MM.1S (cell line): ENCODE measurements at regions not wholly inside any gene's neighbourhood (a gene's known extent, or its start where the extent isn't known, plus 50 kb on each side); places are given as distances from the start of the nearest gene placed in this dataset.

ENCODE experiments used
- DNase-seq: peaks from one replicate; pipeline ENCODE4 v3.0.0-alpha.2; 2015
- H2AFZ ChIP-seq: fragments of 300-600 bp; sonication (generic); 2 replicates; pipeline ENCODE4 v1.6.0; 2016; ENCODE audit warnings: antibody characterized with exemption, low read length
- H3F3A ChIP-seq: fragments of 300-600 bp; sonication (generic); 2 replicates; pipeline ENCODE4 v1.6.1; 2016; ENCODE audit warnings: mild to moderate bottlenecking, antibody characterized with exemption, low read length, moderate library complexity, mixed read lengths; ENCODE audit not compliant: insufficient read depth
- H3K27ac ChIP-seq: fragments of 300-600 bp; sonication (generic); 2 replicates; pipeline ENCODE4 v1.5.1; 2016; ENCODE audit warnings: mild to moderate bottlenecking, low read length
- H3K27me3 ChIP-seq: fragments of 300-600 bp; sonication (generic); replicated peaks from 2 replicates; pipeline ENCODE4 v1.6.0; 2016; ENCODE audit warnings: low read length; ENCODE audit not compliant: insufficient read depth
- H3K36me3 ChIP-seq: fragments of 300-600 bp; sonication (generic); replicated peaks from 2 replicates; pipeline ENCODE4 v1.6.1; 2016; ENCODE audit warnings: mild to moderate bottlenecking, low read length, mixed read lengths; ENCODE audit not compliant: insufficient read depth
- H3K4me1 ChIP-seq: fragments of 300-600 bp; sonication (generic); 2 replicates; pipeline ENCODE4 v1.6.1; 2016; ENCODE audit warnings: low read length, mixed read lengths
- H3K4me2 ChIP-seq: fragments of 300-600 bp; sonication (generic); 2 replicates; pipeline ENCODE4 v1.6.0; 2016; ENCODE audit warnings: low read depth, low read length
- H3K4me3 ChIP-seq: fragments of 300-600 bp; sonication (generic); 2 replicates; pipeline ENCODE4 v1.5.1; 2016; ENCODE audit warnings: low read length, mixed read lengths
- H3K79me2 ChIP-seq: fragments of 300-600 bp; sonication (generic); 2 replicates; pipeline ENCODE4 v1.6.1; 2016; ENCODE audit warnings: mixed run types, low read length, mixed read lengths
- H3K9ac ChIP-seq: fragments of 300-600 bp; sonication (generic); 2 replicates; pipeline ENCODE4 v1.6.1; 2016; ENCODE audit warnings: low read length, mixed read lengths
- H3K9me2 ChIP-seq: fragments of 300-600 bp; sonication (generic); replicated peaks from 2 replicates; pipeline ENCODE4 v1.6.1; 2016; ENCODE audit warnings: mild to moderate bottlenecking, low read length, mixed read lengths; ENCODE audit not compliant: insufficient read depth
- H3K9me3 ChIP-seq: fragments of 300-600 bp; sonication (generic); replicated peaks from 2 replicates; pipeline ENCODE4 v1.6.1; 2016; ENCODE audit warnings: mild to moderate bottlenecking, low read length, mixed read lengths; ENCODE audit not compliant: insufficient read depth
- H4K20me1 ChIP-seq: fragments of 300-600 bp; sonication (generic); 2 replicates; pipeline ENCODE4 v1.6.1; 2016; ENCODE audit warnings: mild to moderate bottlenecking, low read length, moderate library complexity, mixed read lengths; ENCODE audit not compliant: insufficient read depth
- EZH2 ChIP-seq: fragments of 300-600 bp; sonication (generic); optimal IDR thresholded peaks from 2 replicates; pipeline ENCODE3; 2017; ENCODE audit warnings: low read depth, mild to moderate bottlenecking, antibody characterized with exemption, low read length, mixed read lengths
- EZH2phosphoT487 ChIP-seq: fragments of 300-600 bp; sonication (generic); IDR thresholded peaks from 2 replicates; pipeline ENCODE4 v1.6.1; 2018; ENCODE audit warnings: antibody characterized with exemption, low read length
- TF ChIP-seq, protein P1 (sequence below): fragments of 300-600 bp; sonication (generic); IDR thresholded peaks from 2 replicates; pipeline ENCODE4 v1.5.1; 2016; ENCODE audit warnings: antibody characterized with exemption, low read length, mixed read lengths

DNA sequence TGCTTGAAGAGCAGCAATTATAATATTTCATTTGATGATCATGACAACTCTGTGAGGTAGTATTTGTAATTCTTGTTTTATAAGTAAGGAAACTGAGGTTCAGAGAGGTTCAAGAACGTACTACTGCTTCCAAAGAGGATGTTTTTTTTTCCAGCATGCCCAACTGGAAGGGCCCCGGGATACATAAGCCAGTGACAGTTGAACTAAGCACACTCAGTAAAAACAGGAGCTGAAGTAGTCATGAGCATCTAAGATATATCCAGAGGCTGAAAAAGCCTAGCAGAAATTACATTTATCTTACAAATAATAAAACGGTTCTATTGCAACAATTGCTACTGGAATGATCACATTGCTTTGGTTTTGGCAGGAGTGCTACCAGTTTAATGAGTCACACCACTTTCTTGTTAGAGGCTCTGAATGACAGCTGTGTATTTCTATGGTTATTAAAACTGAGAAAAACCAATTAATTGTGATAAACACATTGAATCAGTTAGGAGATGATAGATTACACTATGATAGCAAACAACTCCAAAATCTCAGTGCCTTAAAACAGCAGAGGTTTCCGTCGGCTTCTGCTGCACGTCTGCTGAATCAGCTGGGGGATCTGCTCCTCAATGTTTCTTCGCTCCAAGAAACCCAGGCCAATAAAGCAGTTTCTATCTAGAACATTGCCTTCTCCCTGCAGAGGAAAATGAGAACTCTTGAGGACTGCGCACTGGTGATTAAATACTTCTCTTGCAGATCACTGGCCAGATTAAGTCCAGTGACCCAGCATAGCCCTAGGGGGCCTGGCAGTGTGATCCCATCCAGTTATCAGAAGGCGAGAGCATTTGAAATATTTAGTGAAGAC is 522.7 kb downstream of the PLPP3 start:
- TF ChIP-seq EZH2 (no peak), EZH2phosphoT487 (no peak)
- TF ChIP-seq, protein P1, sequence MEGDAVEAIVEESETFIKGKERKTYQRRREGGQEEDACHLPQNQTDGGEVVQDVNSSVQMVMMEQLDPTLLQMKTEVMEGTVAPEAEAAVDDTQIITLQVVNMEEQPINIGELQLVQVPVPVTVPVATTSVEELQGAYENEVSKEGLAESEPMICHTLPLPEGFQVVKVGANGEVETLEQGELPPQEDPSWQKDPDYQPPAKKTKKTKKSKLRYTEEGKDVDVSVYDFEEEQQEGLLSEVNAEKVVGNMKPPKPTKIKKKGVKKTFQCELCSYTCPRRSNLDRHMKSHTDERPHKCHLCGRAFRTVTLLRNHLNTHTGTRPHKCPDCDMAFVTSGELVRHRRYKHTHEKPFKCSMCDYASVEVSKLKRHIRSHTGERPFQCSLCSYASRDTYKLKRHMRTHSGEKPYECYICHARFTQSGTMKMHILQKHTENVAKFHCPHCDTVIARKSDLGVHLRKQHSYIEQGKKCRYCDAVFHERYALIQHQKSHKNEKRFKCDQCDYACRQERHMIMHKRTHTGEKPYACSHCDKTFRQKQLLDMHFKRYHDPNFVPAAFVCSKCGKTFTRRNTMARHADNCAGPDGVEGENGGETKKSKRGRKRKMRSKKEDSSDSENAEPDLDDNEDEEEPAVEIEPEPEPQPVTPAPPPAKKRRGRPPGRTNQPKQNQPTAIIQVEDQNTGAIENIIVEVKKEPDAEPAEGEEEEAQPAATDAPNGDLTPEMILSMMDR = no peak
- no peaks in the 10 kb centered on the region for H3K79me2 ChIP-seq
- H3K4me2 ChIP-seq = no peak overlapping the region
- H3K4me3 ChIP-seq = no peak overlapping the region
- H3K36me3 ChIP-seq = no peaks in the 10 kb centered on the region
- no peaks in the 10 kb centered on the region; the same call in 1 of the 2 replicates for H3F3A ChIP-seq
- no peaks in the 10 kb centered on the region for H3K4me1 ChIP-seq
- H2AFZ ChIP-seq = no peak overlapping the region
- no peak overlapping the region for H3K9ac ChIP-seq
- no peaks in the 10 kb centered on the region for H4K20me1 ChIP-seq
- no peaks in the 10 kb centered on the region for H3K9me3 ChIP-seq
- H3K27me3 ChIP-seq = no peaks in the 10 kb centered on the region
- no peaks in the 10 kb centered on the region for H3K9me2 ChIP-seq
- no peak overlapping the region for H3K27ac ChIP-seq
- no peak for DNase-seq

DNA sequence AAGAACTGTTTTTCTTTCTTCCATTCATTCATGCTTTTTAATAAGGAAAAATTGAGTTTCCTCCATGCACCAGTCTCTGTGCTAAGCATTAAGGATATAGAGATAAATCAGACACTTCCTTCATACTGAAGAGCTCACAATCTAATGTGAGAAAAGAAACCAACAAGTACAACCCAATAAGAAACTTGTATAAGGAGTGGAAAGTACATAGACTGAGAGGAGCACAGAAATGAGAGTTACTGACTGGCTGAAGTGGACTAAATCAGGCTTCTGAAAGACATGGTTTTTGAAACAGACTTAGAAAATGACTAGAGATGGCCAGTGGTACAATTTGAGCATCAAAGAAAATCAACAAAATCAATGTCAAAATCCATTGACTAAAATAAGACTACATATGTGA is 524.4 kb downstream of the PLPP3 start:
- Histone ChIP-seq H3F3A (no peaks in the 10 kb centered on the region; the same call in 1 of the 2 replicates), H3K27ac (no peak overlapping the region), H3K9ac (no peak overlapping the region), H3K36me3 (no peaks in the 10 kb centered on the region), H3K9me2 (no peaks in the 10 kb centered on the region), H2AFZ (no peak overlapping the region), H3K4me2 (no peak overlapping the region), H3K79me2 (no peaks in the 10 kb centered on the region), H3K4me3 (no peak overlapping the region), H3K9me3 (no peaks in the 10 kb centered on the region), H3K4me1 (no peaks in the 10 kb centered on the region), H4K20me1 (no peaks in the 10 kb centered on the region), H3K27me3 (no peaks in the 10 kb centered on the region)
- DNase-seq = peak; percentile 28
- no peak for TF ChIP-seq EZH2phosphoT487

DNA sequence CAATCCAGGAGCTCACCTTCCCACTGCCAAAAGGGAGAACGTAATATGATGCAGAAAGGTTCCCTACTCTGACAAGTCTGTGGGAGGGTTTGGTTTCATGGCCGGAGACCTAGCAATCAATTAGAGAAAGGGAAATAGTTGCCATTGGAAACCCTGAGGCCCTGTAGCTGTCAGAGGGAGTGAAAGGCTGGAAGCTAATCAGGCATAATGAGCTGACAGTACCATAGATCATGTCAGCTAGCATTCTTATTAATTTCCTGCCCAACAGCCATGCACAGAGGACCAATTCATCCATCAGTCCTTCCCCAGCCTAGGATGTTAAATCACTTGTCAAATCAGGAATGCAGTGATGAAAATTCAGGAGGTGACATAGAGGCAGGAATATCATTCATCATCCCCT is 527.3 kb downstream of the PLPP3 start:
- H3K9me3 ChIP-seq = no peaks in the 10 kb centered on the region
- H4K20me1 ChIP-seq = no peaks in the 10 kb centered on the region
- H3K36me3 ChIP-seq = no peaks in the 10 kb centered on the region
- no peak for DNase-seq
- no peaks in the 10 kb centered on the region for H3K79me2 ChIP-seq
- H3K27ac ChIP-seq = no peak overlapping the region
- H3K9me2 ChIP-seq = no peaks in the 10 kb centered on the region
- no peak overlapping the region for H3K9ac ChIP-seq
- H3K27me3 ChIP-seq = no peaks in the 10 kb centered on the region
- H3K4me3 ChIP-seq = no peak overlapping the region
- no peaks in the 10 kb centered on the region; the same call in 1 of the 2 replicates for H3F3A ChIP-seq
- TF ChIP-seq, protein P1 = no peak
- TF ChIP-seq EZH2phosphoT487 = no peak
- no peak for TF ChIP-seq EZH2
- H3K4me2 ChIP-seq = no peak overlapping the region
- H3K4me1 ChIP-seq = no peaks in the 10 kb centered on the region
- no peak overlapping the region for H2AFZ ChIP-seq

DNA sequence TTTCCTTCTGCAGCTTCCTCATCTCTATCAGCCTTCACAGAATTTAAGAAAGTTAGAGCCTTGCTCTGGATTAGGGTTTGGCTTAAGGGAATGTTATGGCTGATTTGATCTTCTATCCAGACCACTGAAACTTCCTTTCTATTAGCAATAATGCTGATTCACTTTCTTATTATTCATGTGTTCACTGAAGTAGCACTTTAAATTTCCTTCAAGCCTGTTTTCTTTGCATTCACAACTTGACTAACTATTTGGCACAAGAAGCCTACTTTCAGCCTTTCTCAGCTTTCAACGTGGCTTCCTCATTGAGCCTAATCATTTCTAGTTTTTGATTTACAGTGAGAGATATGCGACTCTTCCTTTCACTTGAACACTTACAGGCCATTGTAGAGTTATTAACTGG is 528.5 kb downstream of the PLPP3 start:
- Histone ChIP-seq H3F3A (no peaks in the 10 kb centered on the region; the same call in 1 of the 2 replicates), H3K4me2 (no peak overlapping the region), H3K9ac (no peak overlapping the region), H3K27ac (no peak overlapping the region), H3K9me3 (no peaks in the 10 kb centered on the region), H4K20me1 (no peaks in the 10 kb centered on the region), H2AFZ (no peak overlapping the region), H3K4me3 (no peak overlapping the region), H3K27me3 (no peaks in the 10 kb centered on the region), H3K4me1 (peaks cover 5% of the 10 kb centered on the region; the same call in 1 of the 2 replicates), H3K79me2 (no peaks in the 10 kb centered on the region), H3K36me3 (no peaks in the 10 kb centered on the region), H3K9me2 (no peaks in the 10 kb centered on the region)
- no peak for DNase-seq
- TF ChIP-seq EZH2 = no peak
- TF ChIP-seq, protein P1 = no peak
- no peak for TF ChIP-seq EZH2phosphoT487
